ENCODE measurements at regions not wholly inside any gene's neighbourhood (a gene's known extent, or its start where the extent isn't known, plus 50 kb on each side); places are given as distances from the start of the nearest gene placed in this dataset.

GRCh38 chr3:104854468-104854867 lies 512.2 kb upstream of the ALCAM start:
- no peaks in the 10 kb centered on the region for H3K27me3 ChIP-seq (ENCODE audit: insufficient read depth, poor library complexity, severe bottlenecking)
- TF ChIP-seq GABPA (IDR thresholded peaks at IDR 0.05; ENCODE audit: low read depth) (no peak), REST (IDR thresholded peaks at IDR 0.05; ENCODE audit: insufficient replicate concordance, low read depth) (no peak), POLR2AphosphoS5 (IDR thresholded peaks at IDR 0.05; ENCODE audit: low read depth) (no peak), CTCF (IDR thresholded peaks at IDR 0.05; ENCODE audit: insufficient read depth, low read length) (no peak), SPI1 (IDR thresholded peaks at IDR 0.05; ENCODE audit: borderline replicate concordance, low read depth) (no peak)
- no peak for DNase-seq (ENCODE audit: low read depth in 1 of 2, low spot score in 1 of 2)
- no peak overlapping the region for H3K27ac ChIP-seq (replicated peaks)
- H3K4me3 ChIP-seq (replicated peaks; ENCODE audit: insufficient read depth, low read length): no peak overlapping the region

GRCh38 chr3:104855702-104856101 lies 511.0 kb upstream of the ALCAM start:
- TF ChIP-seq REST (IDR thresholded peaks at IDR 0.05; ENCODE audit: insufficient replicate concordance, low read depth): no peak
- no peak for TF ChIP-seq POLR2AphosphoS5 (IDR thresholded peaks at IDR 0.05; ENCODE audit: low read depth)
- TF ChIP-seq SPI1 (IDR thresholded peaks at IDR 0.05; ENCODE audit: borderline replicate concordance, low read depth): no peak
- TF ChIP-seq GABPA (IDR thresholded peaks at IDR 0.05; ENCODE audit: low read depth): no peak
- no peak for TF ChIP-seq CTCF (IDR thresholded peaks at IDR 0.05; ENCODE audit: insufficient read depth, low read length)
- Histone ChIP-seq H3K27ac (replicated peaks) (no peak overlapping the region), H3K4me3 (replicated peaks; ENCODE audit: insufficient read depth, low read length) (no peak overlapping the region)

GRCh38 chr3:104856741-104857140 lies 510.0 kb upstream of the ALCAM start:
- TF ChIP-seq REST (IDR thresholded peaks at IDR 0.05; ENCODE audit: insufficient replicate concordance, low read depth) (no peak), GABPA (IDR thresholded peaks at IDR 0.05; ENCODE audit: low read depth) (no peak), CTCF (IDR thresholded peaks at IDR 0.05; ENCODE audit: insufficient read depth, low read length) (no peak), POLR2AphosphoS5 (IDR thresholded peaks at IDR 0.05; ENCODE audit: low read depth) (no peak), SPI1 (IDR thresholded peaks at IDR 0.05; ENCODE audit: borderline replicate concordance, low read depth) (no peak)
- H3K27me3 ChIP-seq (ENCODE audit: insufficient read depth, poor library complexity, severe bottlenecking): no peaks in the 10 kb centered on the region
- H3K4me3 ChIP-seq (replicated peaks; ENCODE audit: insufficient read depth, low read length): no peak overlapping the region
- no peak overlapping the region for H3K27ac ChIP-seq (replicated peaks)
- DNase-seq (ENCODE audit: low read depth in 1 of 2, low spot score in 1 of 2): no peak

More at GRCh38 chr3:104855702-104856101, 511.0 kb upstream of the ALCAM start:
- DNase-seq (ENCODE audit: low read depth in 1 of 2, low spot score in 1 of 2): no peak
- no peaks in the 10 kb centered on the region for H3K27me3 ChIP-seq (ENCODE audit: insufficient read depth, poor library complexity, severe bottlenecking)

All from HL-60 (cell line).